ENCODE measurements at regions not wholly inside any gene's neighbourhood (a gene's known extent, or its start where the extent isn't known, plus 50 kb on each side); places are given as distances from the start of the nearest gene placed in this dataset.
"Not testable (repeated sequence)": the region's sequence is repeated elsewhere in the genome, so short reads cannot be mapped to it uniquely, and the experiment has no call there.

DNA sequence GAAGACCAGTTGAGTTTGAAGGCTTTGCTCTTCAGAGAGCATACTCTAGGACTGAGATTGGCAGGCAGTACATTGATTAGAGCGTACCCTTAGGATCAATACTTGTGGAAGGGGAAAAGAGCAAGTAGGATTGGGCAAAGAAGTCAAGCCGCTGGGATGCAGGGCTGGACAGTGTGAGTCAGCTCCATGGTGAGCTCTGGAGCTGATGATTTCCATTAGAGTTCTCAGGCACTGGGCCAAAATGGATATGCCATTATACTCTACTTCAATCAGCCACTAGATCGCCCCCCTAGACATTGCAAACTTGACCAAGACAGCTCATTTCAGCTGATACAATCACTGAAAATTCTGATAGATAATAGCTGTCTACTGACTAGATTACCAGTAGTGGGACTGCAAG lies 432.7 kb upstream of the ALCAM start:
- DNase-seq (ENCODE audit: low spot score) = no peak

DNA sequence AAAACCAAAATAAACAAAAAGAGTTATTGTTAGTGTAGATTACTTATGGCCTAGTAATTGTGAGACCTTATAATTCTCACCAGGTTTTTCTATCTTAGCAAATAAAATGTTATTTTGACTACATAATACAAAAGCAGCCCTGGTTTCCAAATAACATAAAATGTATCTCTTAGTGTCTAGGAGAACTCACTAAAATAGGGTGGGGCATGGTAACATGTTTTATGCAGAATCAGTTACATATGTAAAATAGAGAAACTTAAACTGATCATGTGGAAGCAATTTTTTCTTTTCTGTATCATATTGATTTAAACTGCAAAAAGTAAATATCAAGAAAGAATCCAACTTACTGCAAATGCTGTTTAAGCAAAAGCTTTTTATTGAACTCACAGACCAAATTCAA lies 431.1 kb upstream of the ALCAM start:
- no peak for DNase-seq (ENCODE audit: low spot score)

DNA sequence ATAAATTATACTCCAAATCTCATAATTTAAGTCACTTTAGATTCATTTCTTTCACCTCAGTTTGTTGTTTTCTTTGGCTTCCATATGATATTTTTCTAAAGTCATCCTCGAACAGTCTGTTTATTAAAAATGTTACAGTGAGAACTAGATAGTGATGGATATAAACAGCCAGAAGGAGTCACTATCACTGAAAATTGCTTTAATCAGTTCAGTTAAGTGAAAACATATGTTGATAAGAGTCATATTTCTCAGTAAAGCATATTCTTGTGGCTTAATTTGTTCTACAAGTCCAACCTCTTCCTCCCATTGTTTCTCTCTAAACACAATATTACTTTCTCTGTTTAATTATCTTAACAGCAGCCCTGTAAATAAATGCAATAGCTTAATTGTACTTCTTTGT lies 427.5 kb upstream of the ALCAM start:
- DNase-seq (ENCODE audit: low spot score) = no peak

DNA sequence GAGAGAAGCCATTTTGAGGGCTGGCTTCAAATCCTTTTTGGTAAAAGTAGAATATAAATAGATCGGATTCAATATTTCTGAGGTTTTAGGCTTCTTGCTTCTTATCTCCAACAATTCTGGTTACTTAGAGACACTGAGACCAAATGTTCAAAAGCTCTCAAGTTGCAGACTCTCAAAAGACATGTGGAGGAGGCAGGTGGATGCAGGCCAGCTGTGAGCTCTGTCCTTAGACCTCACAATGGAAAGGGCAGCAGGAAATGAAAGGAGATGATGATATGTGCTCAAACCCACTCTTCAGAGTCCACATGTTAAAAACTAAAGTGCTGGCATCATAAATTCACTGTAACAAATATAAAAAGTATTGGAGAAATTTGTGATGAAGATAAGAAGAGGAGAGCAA lies 424.9 kb upstream of the ALCAM start:
- no peak for DNase-seq (ENCODE audit: low spot score)

DNA sequence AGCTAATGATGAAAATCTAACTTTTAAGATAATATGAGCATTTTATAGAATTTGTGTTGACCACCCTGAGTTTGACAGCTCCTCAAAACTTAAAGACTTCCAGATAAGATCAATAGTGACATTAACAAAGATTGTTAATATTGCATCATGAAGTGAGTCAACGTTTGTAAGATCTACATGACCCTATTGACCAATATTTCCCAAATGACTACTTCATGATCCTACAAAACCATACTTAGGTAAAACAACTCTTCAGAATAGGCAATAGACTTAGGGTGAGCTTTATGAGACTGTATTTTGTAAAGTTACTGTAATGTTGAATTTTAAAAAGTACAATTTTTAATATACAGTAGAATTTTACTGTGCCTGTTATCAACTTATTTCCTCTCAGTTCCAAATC lies 422.7 kb upstream of the ALCAM start:
- DNase-seq (ENCODE audit: low spot score) = no peak

DNA sequence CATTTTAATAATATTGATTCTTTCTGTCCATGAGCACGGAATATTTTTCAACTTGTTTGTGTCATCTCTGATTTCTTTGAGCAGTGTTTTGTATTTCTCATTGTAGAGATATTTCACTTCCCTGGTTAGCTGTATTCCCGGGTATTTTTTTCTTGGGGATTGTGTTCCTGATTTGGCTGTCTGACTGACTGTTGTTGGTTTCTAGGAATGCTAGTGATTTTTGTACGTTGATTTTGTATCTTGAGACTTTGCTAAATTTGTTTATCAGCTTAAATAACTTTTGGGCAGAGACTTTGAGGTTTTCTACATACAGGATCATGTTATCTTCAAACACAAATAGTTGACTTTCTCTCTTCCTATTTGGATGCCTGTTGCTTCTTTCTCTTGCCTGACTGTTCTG lies 418.8 kb upstream of the ALCAM start:
- DNase-seq (ENCODE audit: low spot score) = no peak

DNA sequence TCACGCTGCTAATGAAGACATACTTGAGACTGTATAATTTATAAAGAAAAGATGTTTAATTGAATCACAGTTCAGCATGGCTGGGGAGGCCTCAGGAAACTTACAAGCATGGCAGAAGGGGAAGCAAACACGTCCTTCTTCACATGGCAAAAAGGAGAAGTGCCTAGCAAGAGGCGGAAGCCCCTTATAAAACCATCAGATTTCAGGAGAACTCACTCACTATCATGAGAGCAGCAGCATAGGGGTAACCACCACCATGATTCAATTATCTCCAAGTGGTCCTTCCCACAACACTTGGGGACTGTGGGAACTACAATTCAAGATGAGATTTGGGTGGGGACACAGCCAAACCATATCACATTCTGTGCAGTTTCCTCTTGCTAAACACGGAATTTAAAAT lies 416.9 kb upstream of the ALCAM start:
- not testable (repeated sequence) for DNase-seq (ENCODE audit: low spot score)

DNA sequence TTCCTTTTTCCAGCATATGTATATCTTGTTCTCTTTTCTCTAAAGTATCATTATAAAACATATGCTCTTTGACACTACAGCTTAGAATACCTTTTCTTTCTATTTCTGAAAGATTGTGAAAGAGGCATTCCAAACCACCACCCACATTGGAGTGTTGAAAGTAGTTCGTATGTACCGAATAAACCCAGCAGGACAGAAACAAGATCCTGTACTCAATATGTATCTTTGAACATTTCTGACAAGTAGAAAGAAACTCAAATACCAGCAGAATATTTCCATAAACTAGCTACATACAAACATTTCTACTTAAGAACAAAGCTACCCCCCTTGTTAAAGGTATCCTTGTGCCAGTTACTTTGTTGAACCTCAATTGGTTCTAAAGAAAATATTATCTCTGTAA lies 415.3 kb upstream of the ALCAM start:
- no peak for DNase-seq (ENCODE audit: low spot score)

DNA sequence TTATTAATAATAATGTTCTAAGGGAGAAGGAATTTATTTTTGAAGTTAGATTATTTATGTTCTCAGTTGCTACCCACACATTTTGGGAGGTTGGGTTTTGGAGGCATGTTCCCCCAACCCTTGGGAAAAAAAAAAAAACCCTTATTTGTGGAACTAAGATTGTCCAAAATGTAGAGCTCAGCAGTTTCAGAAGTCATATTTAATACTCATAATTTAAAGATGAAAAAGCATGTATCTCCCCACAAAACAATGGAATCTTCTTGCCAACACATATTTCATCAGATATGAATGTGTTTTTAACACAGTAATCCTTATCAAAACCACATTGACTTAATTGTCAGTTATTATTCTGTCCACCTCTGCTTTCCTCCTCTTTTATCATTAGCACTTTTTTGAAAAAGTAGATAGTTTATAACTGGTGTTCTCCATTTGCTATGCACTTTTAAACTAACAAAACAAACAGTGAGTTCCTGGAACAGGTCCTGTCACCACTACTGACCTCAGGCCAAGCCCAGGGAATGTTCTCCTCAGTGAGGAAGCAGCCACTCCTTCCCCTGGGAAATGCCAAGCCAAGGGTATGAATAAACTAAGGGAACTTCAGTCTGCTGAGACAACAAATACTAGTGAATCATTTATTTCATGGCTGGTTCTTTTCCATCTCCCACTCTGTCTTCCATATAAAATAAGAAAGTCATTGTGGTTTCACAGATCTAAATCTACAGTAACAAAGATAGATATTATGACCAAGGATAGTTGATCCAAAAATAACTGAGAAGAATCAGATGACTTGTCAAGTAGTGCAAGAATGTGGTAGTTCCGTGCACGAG lies 414.4 kb upstream of the ALCAM start:
- DNase-seq (ENCODE audit: low spot score) = no peak

DNA sequence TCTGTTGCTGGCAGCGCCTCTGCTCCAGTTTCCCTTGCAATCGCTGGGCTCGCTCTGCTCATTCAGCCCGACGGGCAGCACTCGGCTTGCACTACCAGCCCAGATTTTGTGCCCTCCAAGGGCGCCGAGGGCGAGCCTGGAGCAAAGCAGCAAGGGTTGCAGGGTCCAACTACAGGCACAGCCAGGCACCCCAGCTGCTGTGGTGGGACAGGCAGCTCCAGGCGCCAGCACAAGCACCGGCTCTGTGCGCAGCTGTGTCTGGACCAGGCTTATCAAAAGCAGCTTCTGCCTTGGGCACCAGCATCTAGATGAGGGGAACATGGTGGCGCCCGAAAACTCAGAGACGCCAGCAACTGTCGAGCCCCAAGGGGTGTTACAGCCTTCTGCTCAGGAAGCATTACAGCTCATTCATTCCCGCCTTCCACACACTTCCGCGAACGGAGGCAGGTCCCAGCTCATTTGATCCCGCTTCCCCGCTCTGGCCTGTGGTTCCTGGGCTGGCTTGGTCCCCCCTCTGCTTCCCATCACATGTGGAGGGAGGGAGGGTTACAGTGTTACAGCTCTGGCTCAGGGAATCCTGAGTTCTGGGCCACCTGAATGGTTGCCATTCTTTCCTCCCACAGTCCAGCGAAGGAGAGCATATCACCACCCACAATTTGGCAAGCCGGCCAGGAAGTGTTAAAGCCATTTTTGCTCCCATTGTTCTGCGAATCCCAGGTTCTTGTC lies 409.9 kb upstream of the ALCAM start:
- DNase-seq (ENCODE audit: low spot score) = no peak

DNA sequence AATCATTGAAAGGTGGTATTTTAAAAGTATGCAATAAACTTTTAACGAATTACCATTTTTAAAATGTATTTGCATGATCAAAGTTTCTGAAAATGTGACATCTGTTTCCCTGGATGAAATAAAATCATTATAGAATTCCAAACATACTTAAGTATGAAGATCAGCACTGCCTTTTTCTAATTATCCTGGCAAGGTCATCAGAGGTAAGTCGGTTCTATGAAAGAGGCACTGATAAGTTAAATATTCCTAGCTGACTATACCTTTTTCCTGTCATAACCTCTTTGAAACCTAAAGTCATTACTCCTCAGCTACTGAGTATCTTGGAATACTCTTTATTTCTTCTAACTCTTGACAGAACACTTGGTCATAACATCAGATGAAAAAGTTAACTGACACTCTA lies 406.1 kb upstream of the ALCAM start:
- DNase-seq (ENCODE audit: low spot score) = no peak

DNA sequence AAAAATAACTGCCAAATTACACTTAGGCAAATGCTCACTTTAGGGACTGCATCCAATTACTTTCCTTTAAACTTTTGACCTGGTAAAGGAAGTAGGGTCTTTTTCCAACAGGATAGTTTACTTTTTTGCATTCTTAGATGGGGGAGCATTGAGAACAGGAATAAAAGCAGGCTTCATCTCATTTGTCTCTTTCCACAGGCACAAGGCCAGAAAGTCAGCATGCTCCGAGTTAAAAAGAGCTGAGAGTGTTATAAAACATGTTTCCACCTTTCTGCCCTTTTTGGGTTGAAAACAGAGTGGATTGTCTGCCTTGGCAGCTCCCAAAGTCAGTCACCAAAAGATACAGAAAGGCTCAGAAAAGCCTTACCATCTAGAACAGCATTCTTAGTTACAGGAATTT lies 404.9 kb upstream of the ALCAM start:
- DNase-seq (ENCODE audit: low spot score) = no peak

DNA sequence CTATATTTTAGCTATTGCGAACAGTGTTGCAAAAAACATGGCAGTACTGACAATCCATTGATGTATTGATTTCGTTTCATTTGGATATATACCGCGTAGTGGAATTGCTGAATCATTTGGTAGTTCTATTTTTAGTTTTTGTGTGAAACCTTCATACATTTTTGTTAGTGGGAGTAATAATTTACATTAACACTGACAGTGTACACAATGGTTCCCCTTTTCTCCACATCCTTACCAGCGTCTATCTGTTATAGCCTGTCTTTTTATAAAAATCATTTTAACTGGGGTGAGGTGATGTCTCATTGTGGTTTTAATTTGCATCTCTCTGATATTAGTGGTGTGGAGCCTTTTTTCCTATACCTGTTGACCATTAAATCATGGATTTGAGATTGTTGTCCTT lies 392.4 kb upstream of the ALCAM start:
- DNase-seq (ENCODE audit: low spot score) = no peak

DNA sequence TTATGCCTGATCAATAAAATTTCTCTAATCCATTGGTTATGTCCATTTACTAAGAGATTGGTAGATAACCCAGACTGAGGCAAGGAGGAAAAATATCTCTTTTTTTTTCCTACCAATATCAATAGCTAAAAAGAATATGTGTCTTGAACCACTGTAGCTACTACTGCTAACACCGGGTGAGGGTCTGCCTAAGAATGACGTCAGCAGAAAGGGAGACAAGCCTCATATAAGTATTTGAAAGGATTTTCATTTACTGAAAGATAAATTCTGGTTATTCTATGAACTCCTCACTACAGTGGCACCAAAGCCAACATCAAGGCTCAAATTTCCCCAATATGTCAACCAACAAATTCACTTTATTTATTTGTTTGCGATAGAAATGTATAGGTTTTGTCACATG lies 389.0 kb upstream of the ALCAM start:
- DNase-seq (ENCODE audit: low spot score) = no peak

DNA sequence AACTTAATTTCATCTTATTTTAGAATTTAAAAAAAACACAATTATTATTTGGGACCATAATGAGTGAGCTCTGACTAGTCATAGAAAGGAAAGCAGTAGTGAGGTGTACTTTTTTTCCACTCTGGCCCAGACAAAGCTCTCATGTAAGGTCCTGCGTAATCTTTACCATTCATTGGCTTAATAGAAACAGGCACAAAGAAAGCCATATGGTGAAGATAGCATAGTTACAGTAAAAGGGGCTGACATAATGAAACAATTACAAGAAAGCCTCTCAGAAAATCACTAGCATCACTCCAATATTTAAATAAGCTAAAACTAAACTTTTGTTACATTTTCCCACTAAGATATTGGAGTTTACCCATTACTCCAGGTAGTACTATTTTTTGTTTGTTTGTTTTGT lies 384.6 kb upstream of the ALCAM start:
- DNase-seq (ENCODE audit: low spot score) = no peak

DNA sequence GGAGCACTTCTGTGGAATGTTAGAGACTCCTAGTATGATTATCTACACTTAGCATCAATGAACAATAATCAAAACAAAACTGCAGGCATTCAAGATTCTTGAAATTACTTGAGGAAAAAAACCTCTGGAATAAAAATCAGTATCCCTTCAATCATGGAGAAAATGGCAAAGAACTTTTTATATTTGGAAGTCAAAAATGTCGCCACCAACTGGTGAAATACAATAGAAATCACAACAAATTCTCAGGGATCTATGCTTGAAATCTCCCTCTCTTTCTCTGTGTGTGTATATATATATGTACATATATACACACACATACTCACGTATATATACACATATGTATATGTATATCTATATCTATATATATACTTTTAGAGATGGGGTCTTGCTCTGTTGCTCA lies 378.9 kb upstream of the ALCAM start:
- no peak for DNase-seq (ENCODE audit: low spot score)

DNA sequence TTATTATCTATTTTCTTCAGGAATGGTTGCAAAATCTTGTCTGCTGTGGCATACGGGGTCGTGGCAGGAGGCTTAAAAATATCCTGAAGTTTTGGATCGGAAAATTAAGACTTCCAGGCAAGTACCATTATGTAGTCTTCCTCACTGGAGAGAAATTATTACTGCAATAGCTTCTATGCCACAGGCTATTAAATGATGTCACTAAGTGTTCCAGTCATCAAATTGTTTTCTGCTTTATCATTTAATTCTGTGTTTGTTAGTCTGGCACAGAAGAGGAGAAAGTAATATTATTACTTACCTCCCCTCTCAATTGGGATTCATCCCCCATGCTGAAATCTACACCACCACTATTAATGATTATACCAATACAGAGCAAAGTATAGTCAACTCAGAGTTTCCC lies 378.2 kb upstream of the ALCAM start:
- DNase-seq (ENCODE audit: low spot score) = no peak

DNA sequence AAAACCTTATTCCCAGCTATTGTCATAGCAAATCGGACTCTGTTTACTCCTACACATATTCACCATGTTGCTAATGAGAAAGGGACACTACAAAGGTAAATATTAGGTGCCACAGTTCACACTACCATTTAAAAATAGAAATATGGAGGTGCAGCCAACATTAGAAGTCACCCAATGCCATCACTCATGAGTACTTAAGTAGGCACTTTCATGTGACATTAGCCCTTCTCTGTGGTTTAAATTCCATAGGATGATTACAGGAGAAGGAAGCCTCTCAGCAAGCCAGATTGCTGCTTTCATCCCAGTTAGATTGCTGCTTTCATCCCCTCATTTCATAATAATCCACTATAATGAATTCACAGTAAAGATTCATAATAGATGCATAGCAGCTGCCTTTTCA lies 376.8 kb upstream of the ALCAM start:
- no peak for DNase-seq (ENCODE audit: low spot score)

DNA sequence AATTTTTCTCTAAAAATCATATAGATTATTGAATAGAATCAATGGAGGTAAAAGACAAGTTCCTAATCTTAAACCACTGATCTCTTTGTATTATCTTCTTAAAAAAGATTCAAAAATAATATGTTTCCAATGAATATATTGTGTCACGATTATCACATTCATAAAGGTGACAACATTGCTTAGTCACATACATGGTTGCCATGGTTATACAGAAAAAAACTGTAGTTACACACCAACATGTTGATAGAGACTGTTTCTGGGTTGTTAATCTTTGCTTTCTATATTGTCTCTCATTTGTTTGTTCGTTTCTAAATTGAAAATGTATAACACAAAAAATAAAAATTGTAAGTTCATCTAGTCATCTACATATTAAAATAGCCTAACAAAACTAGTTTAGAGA lies 376.0 kb upstream of the ALCAM start:
- no peak for DNase-seq (ENCODE audit: low spot score)

DNA sequence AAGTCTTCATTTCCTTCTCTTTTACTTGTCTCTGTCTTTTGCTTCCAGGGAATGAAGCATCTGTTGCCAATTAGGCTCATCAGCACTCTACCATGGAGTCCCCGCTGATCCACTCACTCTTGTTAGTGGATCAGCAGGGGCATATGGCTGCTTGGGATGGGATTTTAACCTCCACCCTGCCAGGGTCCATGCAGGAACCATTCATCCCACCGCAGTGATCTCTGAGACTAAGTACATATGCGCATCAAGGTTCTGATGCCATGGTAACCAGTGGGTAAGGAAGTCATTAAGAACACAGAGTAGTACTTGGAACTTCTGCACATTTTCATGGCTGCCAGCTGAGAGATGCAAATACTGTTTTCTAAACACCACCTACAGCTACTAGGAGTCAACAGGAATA lies 374.0 kb upstream of the ALCAM start:
- no peak for DNase-seq (ENCODE audit: low spot score)

DNA sequence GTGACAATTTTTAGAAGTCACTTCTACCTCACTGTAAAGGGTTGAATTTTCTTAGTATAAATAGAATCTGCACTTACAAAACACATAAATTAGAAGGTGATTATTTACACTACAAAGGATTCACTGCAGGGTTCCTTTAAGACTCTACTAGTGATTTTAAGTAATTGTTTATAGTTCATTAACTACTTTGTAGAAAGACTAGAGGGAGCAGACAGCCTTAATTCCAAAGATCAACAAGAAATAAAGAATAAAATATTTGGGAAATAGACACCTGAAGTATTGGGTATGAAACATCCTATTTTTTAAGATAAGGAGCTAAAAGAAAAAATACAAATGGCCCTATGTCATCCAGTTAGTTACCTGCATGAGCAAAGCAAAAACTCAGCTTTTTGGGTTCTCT lies 360.5 kb upstream of the ALCAM start:
- DNase-seq (ENCODE audit: low spot score) = no peak

DNA sequence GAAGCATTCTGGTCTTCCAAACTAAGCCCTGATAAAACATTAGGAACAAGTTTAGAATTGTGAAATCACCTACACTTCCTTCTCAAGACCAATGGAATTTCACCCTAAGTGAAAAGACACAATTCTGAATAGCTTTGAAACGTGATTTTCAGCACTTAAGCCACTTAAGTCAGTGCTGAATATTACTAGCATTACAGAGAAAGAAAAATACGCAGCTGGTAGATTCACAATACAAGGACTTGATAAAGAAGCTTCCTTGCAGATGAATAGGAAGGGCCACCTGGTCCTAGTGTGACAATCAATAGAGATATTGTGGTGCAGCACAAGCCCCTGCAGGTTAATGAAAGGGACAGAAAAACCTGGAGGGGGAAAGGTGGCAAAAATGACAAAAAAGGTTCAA lies 353.1 kb upstream of the ALCAM start:
- no peak for DNase-seq (ENCODE audit: low spot score)

DNA sequence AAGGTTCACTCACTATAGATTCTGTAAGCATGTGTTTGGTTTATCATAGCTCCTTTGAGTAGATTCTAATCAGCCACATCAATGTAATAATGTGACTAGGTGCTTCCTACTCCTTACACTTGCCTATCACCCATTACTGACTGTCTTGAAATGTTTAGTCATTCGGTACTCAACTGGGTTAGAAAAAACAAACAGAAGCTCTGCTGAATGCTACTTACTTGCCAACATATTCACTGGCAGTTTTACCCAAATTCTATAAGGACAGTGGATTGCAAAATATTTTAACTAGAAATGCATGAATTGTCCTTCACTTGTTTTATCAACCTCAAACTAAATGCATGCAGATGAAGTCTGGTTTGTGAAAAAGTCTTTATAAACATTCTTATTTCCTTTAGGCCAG lies 352.1 kb upstream of the ALCAM start:
- DNase-seq (ENCODE audit: low spot score) = no peak

DNA sequence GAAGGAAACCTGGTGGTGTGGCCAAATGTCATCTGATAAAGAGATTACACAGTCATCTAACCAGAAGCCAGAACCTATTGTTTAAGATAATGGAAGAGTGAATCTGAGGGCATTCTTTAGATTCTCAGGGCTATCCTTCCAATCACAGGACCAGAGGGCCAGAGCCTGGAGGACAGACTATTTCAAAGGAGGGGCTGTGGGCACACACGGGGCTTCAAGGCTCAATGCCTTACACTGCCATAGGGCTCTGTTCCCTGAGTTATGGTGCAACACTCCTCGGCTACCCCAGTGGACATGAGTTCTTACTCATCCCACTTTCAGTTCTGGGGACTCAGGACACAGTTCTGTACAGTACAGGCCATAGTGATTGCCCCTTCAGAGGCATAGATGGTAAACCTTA lies 343.9 kb upstream of the ALCAM start:
- no peak for DNase-seq (ENCODE audit: low spot score)

All from ecto neural progenitor cell (in vitro differentiated cells).